Progenitor cell of endocrine pancreas (in vitro differentiated cells): ENCODE measurements at regions not wholly inside any gene's neighbourhood (a gene's known extent, or its start where the extent isn't known, plus 50 kb on each side); places are given as distances from the start of the nearest gene placed in this dataset.

Experiments
- DNase-seq: peaks from one replicate; pipeline ENCODE4 v3.0.0; 2021; ENCODE audit warnings: low spot score; ENCODE audit not compliant: unreplicated experiment
- H3K27ac Mint-ChIP-seq: 2 replicates; pipeline ENCODE4 v1.8.0; 2021; ENCODE audit warnings: mild to moderate bottlenecking, moderate library complexity, mixed read lengths
- H3K27me3 Mint-ChIP-seq: 2 replicates; pipeline ENCODE4 v1.8.0; 2021; ENCODE audit warnings: mixed read lengths
- H3K36me3 Mint-ChIP-seq: 2 replicates; pipeline ENCODE4 v1.8.0; 2022; ENCODE audit warnings: mixed read lengths; ENCODE audit not compliant: insufficient read depth
- H3K4me1 Mint-ChIP-seq: 2 replicates; pipeline ENCODE4 v1.8.0; 2021; ENCODE audit warnings: low read depth, mixed read lengths
- H3K4me3 Mint-ChIP-seq: 2 replicates; pipeline ENCODE4 v1.8.0; 2021; ENCODE audit warnings: low read depth, mild to moderate bottlenecking, moderate library complexity, mixed read lengths
- H3K9me3 Mint-ChIP-seq: 2 replicates; pipeline ENCODE4 v1.8.0; 2021; ENCODE audit warnings: low read depth, mixed read lengths
- TF ChIP-seq, protein P1 (sequence below): fragments of 200-600 bp; sonication (generic); IDR thresholded peaks from one replicate; pipeline ENCODE4 v1.5.0; 2021; ENCODE audit warnings: antibody characterized with exemption, mild to moderate bottlenecking; ENCODE audit not compliant: unreplicated experiment

DNA sequence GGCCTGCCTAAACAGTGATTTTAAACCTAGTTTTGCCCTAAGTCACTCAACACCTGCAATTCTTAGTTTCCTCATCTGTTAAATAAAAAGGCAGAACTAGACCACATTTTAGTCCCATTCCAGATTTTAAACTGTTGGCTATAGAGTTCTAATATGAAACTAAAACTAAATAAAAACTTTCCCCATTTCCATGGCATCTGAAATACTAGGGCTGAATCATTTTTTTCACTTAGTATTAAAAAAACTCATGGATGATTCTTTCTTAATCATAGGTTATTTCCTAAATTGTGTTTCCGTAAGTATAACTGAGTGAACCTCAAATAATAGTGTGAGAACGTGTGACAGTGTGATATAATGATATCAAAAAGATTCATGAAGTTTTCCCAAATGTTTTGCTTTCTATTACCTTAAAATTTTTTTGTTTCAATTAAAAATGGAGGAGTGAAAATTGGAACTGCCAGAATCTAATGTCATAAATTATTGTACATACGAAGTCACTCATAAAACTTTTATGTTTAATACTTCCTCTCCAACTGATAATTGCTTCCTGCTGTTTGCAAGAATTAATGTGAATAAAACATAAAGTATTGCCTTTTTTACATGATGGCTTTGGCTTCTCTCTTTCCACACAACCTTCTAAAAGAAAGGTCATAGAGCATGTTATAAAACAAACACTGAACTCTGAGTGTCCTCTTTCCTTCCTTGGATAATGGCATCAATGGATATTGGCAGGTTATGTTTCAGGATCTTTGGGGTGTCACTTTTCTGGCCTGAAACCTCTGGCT is 315.1 kb upstream of the MME start:
- no peak for DNase-seq
- Mint-ChIP-seq H3K4me1 (peaks cover 2% of the 10 kb centered on the region), H3K27me3 (no peaks in the 10 kb centered on the region), H3K9me3 (no peaks in the 10 kb centered on the region), H3K27ac (no peak overlapping the region), H3K36me3 (no peaks in the 10 kb centered on the region), H3K4me3 (no peak overlapping the region)
- TF ChIP-seq, protein P1, sequence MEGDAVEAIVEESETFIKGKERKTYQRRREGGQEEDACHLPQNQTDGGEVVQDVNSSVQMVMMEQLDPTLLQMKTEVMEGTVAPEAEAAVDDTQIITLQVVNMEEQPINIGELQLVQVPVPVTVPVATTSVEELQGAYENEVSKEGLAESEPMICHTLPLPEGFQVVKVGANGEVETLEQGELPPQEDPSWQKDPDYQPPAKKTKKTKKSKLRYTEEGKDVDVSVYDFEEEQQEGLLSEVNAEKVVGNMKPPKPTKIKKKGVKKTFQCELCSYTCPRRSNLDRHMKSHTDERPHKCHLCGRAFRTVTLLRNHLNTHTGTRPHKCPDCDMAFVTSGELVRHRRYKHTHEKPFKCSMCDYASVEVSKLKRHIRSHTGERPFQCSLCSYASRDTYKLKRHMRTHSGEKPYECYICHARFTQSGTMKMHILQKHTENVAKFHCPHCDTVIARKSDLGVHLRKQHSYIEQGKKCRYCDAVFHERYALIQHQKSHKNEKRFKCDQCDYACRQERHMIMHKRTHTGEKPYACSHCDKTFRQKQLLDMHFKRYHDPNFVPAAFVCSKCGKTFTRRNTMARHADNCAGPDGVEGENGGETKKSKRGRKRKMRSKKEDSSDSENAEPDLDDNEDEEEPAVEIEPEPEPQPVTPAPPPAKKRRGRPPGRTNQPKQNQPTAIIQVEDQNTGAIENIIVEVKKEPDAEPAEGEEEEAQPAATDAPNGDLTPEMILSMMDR: no peak

DNA sequence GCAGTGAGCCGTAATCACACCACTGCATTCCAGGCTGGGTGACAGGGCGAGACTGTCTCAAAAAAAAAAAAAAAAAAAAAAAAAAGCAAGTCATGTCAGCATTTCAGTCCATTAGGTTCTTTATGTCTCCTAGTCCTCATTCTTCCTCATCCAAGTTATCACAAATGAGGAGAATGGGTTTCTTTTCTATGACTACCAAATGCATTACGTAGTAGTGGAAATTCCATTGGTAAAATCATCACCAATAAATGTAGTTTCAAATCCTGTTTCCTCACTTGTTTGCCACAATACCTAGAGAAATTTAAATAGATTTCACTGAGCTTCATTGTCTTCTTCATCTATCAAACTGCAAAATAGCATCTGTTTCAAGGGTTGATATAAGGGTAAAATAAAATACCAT is 317.6 kb upstream of the MME start:
- no peak for DNase-seq
- Mint-ChIP-seq H3K36me3 (no peaks in the 10 kb centered on the region), H3K4me1 (peaks cover 2% of the 10 kb centered on the region), H3K9me3 (no peaks in the 10 kb centered on the region), H3K4me3 (no peak overlapping the region), H3K27me3 (no peaks in the 10 kb centered on the region), H3K27ac (no peak overlapping the region)
- TF ChIP-seq, protein P1: no peak

DNA sequence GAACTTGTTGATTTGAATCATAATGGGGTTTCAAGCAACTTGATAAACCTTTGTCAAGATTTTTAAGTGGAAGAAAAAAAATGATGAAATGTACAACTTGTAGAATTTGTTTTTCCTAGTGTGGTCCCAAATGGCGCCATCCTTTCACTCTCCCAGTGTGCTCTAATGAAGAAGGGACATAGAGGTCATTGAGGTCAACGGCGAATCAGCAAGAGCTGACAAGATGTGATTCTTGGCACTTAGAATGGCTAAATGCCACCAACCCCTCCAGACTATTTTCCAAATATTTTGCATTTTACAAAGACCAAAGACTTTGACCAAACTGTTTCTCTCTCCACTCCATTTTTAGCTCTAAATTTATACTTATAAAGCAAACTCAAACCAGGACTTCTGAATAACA is 320.2 kb upstream of the MME start:
- Mint-ChIP-seq H3K27ac (peak overlapping the region; percentile 5), H3K27me3 (no peaks in the 10 kb centered on the region), H3K4me3 (no peak overlapping the region), H3K9me3 (peaks cover 3% of the 10 kb centered on the region), H3K36me3 (no peaks in the 10 kb centered on the region), H3K4me1 (peaks cover 2% of the 10 kb centered on the region)
- TF ChIP-seq, protein P1: no peak
- no peak for DNase-seq

DNA sequence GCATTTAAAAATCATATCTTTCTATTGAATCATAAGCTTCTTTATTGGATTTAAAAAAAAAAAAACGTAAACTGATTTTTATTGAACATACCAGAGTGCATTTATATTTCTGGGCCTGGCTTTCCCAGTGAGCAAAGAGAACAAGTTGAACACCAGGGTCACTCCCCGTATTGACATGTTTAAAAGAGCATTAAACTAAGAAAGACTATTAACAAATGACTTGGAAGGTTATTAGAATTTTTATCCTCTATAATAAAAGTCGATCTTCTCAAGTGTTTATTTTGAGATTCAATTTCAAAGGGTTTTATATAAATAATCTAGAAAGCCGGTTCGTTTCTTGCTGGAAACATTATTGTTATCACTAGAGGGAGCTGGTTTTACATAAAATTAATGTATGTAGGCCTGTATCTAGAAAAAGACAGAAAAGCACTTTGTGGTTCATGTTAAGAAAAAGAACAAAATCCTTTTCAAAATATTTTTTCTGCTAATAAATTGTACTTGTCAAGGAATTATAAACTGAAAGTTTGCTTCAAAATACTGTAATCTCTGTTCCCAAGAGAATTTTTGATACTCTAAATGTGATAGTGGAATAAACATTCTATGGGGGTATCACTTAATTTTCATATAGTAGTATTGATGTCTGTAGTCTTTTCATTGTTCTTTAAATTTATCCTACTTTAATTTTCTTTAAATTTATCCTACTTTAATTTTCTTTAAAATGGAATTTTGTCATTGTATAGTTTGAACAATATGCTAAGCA is 321.8 kb upstream of the MME start:
- H3K27me3 Mint-ChIP-seq: no peaks in the 10 kb centered on the region
- no peak for DNase-seq
- H3K4me1 Mint-ChIP-seq: peaks cover 2% of the 10 kb centered on the region
- peaks cover 3% of the 10 kb centered on the region for H3K9me3 Mint-ChIP-seq
- no peak overlapping the region for H3K4me3 Mint-ChIP-seq
- no peak overlapping the region for H3K27ac Mint-ChIP-seq
- TF ChIP-seq, protein P1: peak; percentile 44
- H3K36me3 Mint-ChIP-seq: no peaks in the 10 kb centered on the region

DNA sequence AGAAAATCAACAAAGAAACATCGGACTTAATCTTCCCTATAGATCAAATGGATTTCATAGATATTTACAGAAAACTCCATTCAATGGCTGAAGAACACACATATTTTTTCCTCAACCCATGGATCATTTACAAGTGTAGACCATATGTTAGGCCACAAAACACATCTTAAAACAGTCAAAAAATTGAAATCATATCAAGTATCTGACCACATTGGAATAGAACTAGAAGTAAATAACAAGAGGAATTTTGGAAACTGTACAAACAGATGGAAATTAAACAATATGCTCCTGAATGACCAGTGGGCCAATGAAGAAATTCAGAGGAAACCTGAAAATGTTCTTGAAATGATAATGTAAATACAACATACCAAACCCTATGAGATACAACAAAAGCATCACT is 323.1 kb upstream of the GPR149 start:
- no peak for DNase-seq
- Mint-ChIP-seq H3K27ac (no peak overlapping the region), H3K9me3 (peaks cover 3% of the 10 kb centered on the region)

More for the DNA sequence above, 323.1 kb upstream of the GPR149 start:
- no peaks in the 10 kb centered on the region for H3K4me1 Mint-ChIP-seq
- H3K27me3 Mint-ChIP-seq: no peaks in the 10 kb centered on the region
- H3K36me3 Mint-ChIP-seq: no peaks in the 10 kb centered on the region
- no peak overlapping the region for H3K4me3 Mint-ChIP-seq
- TF ChIP-seq, protein P1: no peak
